ENCODE measurements at regions not wholly inside any gene's neighbourhood (a gene's known extent, or its start where the extent isn't known, plus 50 kb on each side); places are given as distances from the start of the nearest gene placed in this dataset.
"Not testable (repeated sequence)": the region's sequence is repeated elsewhere in the genome, so short reads cannot be mapped to it uniquely, and the experiment has no call there.

DNA sequence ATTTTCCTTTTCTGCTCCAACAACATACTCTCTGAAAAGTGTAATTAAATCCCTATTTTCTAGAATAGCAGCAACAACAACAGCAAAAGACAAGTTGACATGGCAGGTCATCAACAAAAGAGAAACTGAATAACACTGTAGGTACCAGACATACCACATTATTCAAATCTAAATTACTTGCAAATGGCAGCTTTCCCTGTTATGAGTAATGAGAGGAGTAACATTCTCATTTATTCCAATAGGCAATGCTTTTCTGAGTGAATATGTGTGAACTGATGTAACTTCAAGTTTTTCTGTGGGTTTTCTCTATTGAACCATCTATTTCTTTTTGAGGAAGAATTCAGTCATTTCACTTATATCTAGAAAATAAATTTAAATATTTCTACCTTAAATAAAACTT lies 501.5 kb downstream of the TRIB2 start:
- in situ Hi-C loops (cut with MboI; ENCODE audit: low pct_unique_long_range_greater_than_20kb, low sequenced_read_pairs): no loop called here
- no peak for DNase-seq

DNA sequence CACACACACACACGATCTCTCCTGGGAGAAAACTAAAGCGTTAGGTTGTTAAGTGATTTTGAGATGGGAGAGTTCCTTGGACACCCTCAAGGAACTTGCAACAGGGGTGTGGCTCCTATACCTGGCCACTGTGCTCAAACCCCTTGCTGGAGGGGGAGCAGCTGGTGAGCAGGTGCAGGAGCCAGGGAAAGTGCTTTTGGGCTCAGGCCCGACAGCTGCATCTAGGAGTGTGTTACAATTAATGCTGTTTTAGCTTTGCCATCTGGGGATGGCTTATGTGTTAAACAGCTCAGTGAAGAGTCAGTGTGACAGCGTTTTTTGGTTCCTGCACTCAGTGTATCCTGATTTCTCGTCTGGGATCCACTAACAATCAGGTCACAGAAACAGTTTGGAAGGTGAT lies 510.8 kb downstream of the TRIB2 start:
- in situ Hi-C loops (cut with MboI; ENCODE audit: low pct_unique_long_range_greater_than_20kb, low sequenced_read_pairs): no loop called here
- DNase-seq: no peak

DNA sequence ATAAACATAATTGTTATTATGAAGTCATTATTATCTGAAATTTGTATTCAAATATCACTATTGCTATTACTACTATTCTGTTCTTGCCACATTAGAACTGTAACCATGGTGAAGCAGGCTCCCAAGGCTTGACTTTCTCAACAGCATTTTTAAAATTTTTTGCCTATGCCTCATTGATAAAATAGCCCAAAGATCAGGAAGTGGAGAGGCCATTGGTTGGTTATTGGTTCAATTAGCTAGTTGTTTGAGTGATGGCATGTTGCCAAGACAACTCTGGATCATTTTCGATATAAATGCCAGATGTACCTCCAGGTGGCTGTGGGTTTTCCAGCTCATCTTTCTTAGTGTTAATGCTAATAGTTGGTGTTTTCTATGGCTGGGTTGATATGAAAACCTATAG lies 513.5 kb downstream of the TRIB2 start:
- in situ Hi-C loops (cut with MboI; ENCODE audit: low pct_unique_long_range_greater_than_20kb, low sequenced_read_pairs): no loop called here
- no peak for DNase-seq

DNA sequence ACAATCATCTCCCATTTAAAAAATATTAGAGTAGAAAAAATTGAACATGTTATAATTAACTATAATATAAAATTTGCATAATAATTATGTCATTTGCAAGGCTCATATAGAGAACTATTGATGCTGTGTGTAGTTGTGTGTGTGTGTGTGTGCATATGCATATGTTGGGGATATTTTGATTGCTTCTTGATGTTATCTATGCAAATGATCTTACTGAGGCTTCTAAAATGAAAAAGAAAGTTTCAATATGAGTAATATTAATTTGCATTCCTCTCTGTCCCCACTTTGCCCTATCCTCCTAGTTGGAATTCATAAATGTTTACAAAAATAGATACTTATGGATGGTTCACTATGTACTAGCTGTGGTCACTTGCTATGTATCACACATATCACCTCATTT lies 523.3 kb downstream of the TRIB2 start:
- in situ Hi-C loops (cut with MboI; ENCODE audit: low pct_unique_long_range_greater_than_20kb, low sequenced_read_pairs): no loop called here
- DNase-seq: no peak

DNA sequence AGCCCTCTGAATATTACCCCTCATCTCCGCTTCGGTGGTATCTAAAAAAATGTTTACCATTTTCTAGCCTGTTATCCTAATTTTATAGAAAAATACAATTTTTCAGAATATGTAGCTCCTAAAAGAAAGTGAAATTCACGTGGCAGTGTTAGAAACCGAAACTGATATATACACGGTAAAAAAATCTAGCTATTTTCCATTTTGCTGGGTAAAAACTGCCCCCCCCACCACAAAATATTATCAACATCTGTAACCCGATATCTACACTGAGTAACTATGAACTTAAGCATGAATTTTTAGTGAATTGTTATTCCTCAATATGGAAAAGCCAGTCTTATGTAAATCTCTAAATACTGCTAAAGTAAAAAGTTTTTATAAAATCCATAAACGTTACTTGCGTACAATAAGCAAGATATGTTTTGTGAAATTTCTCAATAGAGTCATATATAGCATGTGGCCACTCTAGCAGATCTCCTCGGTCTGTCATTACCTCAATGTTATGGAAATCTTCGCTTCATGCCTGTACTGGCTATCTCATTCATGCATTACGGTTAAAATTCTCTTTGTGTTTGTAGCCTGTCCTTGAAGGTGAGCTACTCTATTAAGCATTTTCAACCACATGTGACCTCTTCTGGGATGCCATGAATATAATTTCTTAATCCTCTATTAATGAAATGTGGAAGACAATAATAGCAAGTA lies 524.2 kb downstream of the TRIB2 start:
- in situ Hi-C loops (cut with MboI; ENCODE audit: low pct_unique_long_range_greater_than_20kb, low sequenced_read_pairs): no loop called here
- no peak for DNase-seq

DNA sequence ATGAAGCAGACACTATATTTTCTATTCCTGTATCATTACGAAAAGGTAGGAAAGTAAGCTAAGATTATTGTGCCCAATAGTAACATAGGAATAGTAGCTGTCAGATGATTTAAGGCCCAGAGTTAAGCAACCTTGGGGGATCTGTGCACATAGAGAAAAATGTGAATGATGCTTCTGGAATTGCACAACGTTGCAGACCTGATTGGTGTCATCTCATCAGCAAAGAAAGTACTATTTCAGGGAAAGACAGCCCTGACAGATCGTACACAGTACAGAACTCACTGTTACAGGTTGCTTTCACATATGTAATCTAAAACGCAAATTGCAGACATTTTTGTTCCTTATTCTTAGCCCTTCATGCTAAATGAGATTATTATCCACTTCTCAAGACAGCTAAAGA lies 535.9 kb downstream of the TRIB2 start:
- DNase-seq: no peak
- in situ Hi-C loops (cut with MboI; ENCODE audit: low pct_unique_long_range_greater_than_20kb, low sequenced_read_pairs): no loop called here

DNA sequence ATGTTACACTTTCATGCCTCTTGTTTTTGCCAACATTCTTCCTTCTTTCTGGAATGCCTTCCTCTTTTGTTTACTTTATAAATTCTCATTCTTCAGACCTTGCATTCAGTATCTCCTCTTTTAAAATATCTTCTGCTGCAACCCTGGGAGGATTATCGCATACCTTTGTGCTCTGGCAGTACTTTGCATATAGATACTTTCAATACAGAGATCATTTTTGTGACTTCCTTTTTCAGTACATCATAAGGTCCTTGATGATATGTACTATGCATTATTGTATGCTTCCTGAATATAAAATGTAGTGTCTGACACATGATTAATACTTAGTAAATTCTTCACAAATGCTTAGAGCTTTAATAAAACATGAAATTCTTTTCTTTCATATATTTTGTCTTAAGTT lies 538.7 kb downstream of the TRIB2 start:
- no peak for DNase-seq
- in situ Hi-C loops (cut with MboI; ENCODE audit: low pct_unique_long_range_greater_than_20kb, low sequenced_read_pairs): no loop called here

DNA sequence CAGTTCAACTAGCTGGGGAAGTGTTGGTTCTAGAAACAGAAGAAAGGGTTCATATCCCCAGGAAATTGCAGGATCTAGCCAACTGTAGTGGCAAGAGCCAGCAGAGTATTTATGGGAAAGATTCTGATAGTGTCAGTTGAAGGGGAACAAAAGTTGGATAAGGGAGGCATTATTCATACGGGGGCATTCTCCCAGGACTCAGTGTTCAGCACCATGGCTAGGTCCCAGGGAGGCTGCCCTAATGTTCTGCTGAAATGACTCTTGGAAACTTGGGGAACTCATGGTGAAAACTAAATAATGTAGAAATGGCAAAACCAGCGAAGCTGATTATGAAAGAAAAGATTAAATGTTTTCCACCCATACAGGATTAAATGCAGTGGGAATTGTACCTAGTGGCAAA lies 543.7 kb downstream of the TRIB2 start:
- DNase-seq: no peak
- in situ Hi-C loops (cut with MboI; ENCODE audit: low pct_unique_long_range_greater_than_20kb, low sequenced_read_pairs): no loop called here

DNA sequence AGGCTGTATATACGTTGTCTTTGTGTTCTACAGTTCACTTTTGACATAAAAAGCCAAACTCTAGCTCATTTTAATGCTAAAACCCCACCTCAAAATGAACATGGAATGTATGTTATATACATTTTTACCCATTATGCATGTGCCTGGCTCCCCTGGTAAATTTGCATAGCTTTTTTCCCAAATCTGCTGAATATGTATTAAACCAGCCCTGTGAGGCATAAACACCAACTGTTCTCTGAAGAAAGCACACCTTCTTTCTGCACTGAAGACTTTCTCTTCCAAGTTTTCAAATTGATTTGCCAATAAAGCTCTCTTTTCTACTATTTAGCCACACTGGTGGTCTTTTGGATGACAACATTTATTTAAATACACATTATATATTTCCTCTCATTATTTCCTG lies 549.4 kb downstream of the TRIB2 start:
- no peak for DNase-seq
- in situ Hi-C loops (cut with MboI; ENCODE audit: low pct_unique_long_range_greater_than_20kb, low sequenced_read_pairs): no loop called here

DNA sequence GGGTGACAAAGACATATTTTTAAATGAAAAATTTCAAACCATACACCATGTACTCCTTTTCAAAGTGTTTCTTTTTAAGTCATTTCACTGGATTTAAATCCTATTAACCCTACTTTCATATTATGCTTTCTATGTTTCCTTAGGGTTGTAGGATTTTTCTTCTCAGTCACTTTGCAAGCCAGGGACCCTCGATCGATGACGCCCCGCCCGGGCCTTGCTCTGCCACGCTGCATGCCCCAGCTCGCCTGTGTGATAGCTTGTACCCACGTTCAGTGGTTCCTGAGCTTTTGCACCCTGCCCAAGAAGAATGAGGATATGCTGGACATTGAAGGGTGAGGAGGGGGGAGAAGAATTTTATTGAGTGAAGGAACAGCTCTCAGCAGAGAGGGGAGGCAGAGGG lies 568.0 kb downstream of the TRIB2 start:
- in situ Hi-C loops (cut with MboI; ENCODE audit: low pct_unique_long_range_greater_than_20kb, low sequenced_read_pairs): no loop called here
- DNase-seq: no peak

DNA sequence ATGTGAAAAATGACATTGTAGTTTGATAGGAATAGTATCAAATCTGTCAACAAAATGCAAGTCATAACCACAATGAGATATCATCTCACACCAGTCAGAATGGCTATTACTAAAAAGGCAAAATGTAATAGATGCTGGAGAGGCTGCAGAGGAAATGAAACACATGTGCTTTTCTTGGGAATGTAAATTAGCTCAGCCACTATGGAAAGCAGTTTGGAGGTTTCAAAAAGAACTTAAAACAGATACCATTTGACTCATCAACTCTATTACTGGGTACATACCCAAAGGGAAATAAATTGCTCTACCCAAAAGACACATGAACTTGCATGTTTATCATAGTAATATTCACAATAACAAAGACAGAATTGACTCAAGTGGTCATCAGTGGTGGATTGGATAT lies 572.6 kb downstream of the TRIB2 start:
- DNase-seq: no peak
- in situ Hi-C loops (cut with MboI; ENCODE audit: low pct_unique_long_range_greater_than_20kb, low sequenced_read_pairs): no loop called here

DNA sequence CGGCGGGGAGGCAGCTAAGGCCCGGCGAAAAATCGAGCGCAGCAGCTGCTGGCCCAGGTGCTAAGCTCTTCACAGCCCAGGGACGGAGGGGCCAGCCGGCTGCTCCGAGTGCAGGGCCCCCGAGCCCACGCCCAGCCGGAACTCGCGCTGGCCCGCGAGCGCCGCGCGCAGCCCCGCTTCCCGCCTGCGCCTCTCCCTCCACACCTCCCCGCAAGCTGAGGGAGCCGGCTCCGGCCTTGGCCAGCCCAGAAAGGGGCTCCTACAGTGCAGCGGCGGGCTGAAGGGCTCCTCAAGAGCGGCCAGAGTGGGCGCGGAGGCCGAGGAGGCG lies 591.7 kb downstream of the TRIB2 start:
- DNase-seq; in situ Hi-C loops (cut with MboI; ENCODE audit: low pct_unique_long_range_greater_than_20kb, low sequenced_read_pairs): not testable (repeated sequence)

DNA sequence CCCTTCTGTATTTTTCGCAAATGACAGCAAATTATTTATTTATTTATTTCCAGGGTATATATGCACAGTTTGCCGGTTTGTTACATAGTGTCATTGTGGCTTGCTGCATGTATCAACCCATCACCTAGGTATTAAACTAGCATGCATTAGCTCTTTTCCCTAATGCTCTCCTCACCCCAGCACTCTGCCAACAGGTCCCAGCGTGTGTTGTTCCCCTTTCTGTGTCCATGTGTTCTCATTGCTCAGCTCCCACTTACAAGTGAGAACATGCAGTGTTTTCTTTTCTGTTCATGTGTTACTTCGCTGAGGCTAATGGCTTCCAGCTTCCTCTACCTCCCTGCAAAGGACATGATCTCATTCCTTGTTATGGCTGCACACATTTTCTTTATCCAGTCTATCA lies 592.3 kb downstream of the TRIB2 start:
- in situ Hi-C loops (cut with MboI; ENCODE audit: low pct_unique_long_range_greater_than_20kb, low sequenced_read_pairs): no loop called here
- DNase-seq: no peak

DNA sequence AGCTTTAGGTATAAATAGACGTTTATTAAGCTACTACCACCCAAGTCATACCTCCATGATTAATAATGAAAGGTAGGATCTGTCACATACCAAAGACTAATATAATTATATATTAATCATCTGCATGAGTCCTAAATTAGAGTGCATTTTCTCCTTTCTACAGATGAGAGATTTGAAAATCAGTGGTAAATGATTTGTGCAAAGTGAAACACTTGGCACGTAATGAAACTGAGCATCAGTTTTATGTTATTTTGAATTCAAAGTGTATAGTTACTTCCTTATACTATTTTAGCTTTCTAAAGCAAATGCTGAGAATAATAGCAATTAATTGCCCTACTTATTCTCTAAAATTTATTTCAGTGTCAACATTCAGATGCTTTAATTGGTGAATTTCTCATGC lies 615.3 kb downstream of the TRIB2 start:
- in situ Hi-C loops (cut with MboI; ENCODE audit: low pct_unique_long_range_greater_than_20kb, low sequenced_read_pairs): no loop called here
- DNase-seq: no peak

DNA sequence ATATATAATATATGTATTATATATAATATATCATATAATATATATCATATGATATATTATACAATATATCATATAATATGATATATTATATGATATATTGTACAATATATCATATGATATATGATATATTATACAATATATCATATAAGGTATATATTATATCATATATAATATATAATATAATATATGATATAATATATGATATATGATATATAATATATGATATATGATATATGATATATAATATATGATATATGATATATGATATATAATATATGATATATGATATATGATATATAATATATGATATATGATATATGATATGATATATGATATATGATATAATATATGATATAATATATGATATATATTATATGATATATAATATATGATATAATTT lies 617.3 kb downstream of the TRIB2 start:
- in situ Hi-C loops (cut with MboI; ENCODE audit: low pct_unique_long_range_greater_than_20kb, low sequenced_read_pairs); DNase-seq: not testable (repeated sequence)

DNA sequence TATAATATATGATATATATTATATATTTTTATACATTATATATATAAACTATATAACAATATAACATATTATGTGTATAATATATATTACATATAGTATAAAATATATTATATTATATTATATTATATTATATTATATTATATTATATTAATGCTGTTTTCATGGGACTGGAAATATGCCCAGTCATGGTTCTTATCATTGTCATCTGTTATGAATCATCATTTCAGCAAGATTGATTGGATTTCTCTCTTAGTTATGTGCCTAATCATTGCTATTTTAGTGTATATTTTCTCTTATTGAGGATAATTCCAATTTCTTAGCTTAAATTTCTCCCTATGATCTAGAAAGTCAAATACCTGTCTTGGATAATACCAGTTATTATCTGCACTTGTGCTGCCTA lies 617.8 kb downstream of the TRIB2 start:
- DNase-seq: no peak
- in situ Hi-C loops (cut with MboI; ENCODE audit: low pct_unique_long_range_greater_than_20kb, low sequenced_read_pairs): no loop called here

DNA sequence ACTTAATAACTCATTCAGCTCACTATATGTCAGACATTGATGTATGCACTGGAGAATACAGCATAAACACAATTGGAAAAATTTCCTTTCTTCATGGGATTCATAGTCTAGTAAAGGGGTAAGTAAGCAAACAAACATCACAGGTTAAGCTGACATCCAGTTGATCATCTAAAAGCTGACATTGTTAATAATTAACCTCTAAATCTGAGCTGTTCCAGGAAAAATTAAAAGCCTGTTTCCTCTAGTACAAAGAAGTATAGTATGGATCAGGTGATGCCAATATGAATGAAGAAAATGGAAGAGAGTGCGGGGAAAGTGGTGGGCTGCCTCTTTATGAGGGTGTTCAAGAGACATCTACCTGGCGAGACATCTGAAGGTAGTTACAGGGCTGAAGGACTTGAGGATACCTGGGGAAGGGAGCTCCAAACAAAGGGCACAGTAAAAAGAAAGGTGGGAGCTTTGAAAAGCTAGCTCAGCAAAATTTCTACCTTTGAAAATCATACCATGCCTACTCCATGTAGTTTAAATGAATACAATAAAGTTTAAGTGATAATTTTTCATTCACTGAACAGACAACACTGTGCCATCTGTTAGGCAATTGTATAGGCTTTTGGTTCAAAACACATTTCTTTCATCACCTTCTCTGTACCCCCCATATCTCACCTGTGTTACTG lies 619.3 kb downstream of the TRIB2 start:
- no peak for DNase-seq
- in situ Hi-C loops (cut with MboI; ENCODE audit: low pct_unique_long_range_greater_than_20kb, low sequenced_read_pairs): no loop called here

DNA sequence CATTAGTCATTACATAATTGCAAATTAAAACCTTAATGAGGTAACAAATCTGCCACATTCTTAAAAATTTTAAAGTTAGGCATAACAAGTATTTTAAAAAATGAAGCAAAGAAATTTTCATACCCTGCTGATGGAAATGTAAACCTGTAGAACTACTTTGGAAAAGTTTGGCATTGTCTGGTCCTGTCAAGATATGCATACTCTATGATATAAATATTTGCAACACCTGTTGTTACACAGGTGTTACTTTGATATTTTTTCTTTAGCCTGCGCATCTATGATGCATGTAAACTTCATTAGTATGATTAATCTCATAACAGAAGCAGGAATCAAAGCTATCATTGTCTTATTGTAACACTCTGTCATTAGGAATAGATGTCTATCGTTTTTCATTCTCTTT lies 634.3 kb downstream of the TRIB2 start:
- in situ Hi-C loops (cut with MboI; ENCODE audit: low pct_unique_long_range_greater_than_20kb, low sequenced_read_pairs): no loop called here
- DNase-seq: no peak

DNA sequence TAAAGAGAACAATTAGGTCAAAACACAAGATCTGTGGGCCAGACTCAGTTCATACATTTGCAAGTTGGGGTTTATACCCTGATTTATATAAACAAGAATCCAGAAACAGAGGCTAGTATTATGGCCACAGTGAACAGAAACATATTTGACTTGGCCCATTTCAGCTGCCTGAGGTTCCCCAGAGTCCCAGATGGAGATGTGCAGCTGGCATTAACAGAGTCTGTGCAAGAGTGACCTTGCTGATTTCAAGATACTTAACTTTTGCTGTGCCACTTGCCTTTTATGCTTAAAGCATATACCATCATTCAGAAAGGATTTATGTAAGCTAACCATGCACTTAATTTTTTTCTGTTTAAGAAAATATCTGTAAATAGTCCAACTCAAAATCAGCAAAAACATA lies 636.3 kb downstream of the TRIB2 start:
- DNase-seq: no peak
- in situ Hi-C loops (cut with MboI; ENCODE audit: low pct_unique_long_range_greater_than_20kb, low sequenced_read_pairs): no loop called here

DNA sequence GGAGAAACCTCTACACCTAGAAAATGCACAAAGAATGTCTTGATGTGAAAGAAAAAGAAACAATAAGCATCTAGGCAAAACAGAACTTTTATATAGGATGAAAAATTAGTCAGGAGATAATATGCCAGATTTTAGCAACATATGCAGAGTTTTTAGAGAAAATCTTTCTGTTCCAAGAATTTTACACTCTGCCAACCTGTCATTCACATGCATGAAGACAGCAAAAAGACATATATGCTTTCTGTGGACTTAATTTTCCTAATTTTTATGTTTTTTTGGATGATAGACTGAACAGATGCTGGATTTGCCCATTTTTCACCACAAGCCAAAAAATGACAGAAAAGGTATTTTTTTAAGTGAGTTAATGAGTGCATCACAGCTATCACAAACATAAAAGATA lies 637.3 kb downstream of the TRIB2 start:
- no peak for DNase-seq

DNA sequence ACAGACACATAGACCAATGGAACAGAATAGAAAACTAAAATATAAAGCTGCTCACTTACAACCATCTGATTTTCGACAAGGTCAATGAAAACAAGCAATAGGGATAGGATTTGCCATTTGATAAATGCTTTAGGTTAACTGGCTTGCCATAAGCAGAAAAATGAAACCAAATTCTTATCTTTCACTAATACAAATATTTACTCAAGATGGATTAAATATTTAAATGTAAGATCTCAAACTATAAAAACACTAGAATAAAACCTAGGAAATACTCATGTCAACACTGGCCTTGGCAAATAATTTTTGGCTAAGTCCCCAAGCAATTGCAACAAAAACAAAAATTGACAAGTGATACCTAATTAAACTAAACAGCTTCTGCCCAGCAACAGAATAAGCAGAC lies 665.2 kb downstream of the TRIB2 start:
- DNase-seq; in situ Hi-C loops (cut with MboI; ENCODE audit: low pct_unique_long_range_greater_than_20kb, low sequenced_read_pairs): not testable (repeated sequence)

More for the DNA sequence above, 637.3 kb downstream of the TRIB2 start:
- in situ Hi-C loops (cut with MboI; ENCODE audit: low pct_unique_long_range_greater_than_20kb, low sequenced_read_pairs): no loop called here

Data from KBM-7 (cell line).